ENCODE measurements at regions not wholly inside any gene's neighbourhood (a gene's known extent, or its start where the extent isn't known, plus 50 kb on each side); places are given as distances from the start of the nearest gene placed in this dataset.

- Histone ChIP-seq H4K20me1 (ENCODE audit: insufficient read depth, low read length) (no peaks in the 10 kb centered on the region), H3K9ac (ENCODE audit: low read length) (no peak overlapping the region), H3K4me1 (ENCODE audit: low read length) (no peaks in the 10 kb centered on the region), H3K9me3 (replicated peaks; ENCODE audit: insufficient read depth, low read length) (no peaks in the 10 kb centered on the region), H2AFZ (ENCODE audit: low read length) (no peak overlapping the region), H3K36me3 (replicated peaks; ENCODE audit: insufficient read depth, low read length) (no peaks in the 10 kb centered on the region), H3K9me2 (replicated peaks; ENCODE audit: insufficient read depth, low read length) (no peaks in the 10 kb centered on the region), H3F3A (ENCODE audit: insufficient read depth, low read length) (no peaks in the 10 kb centered on the region), H3K27ac (ENCODE audit: low read length) (no peak overlapping the region), H3K4me3 (ENCODE audit: low read length) (no peak overlapping the region), H3K79me2 (ENCODE audit: low read length) (peaks cover 4% of the 10 kb centered on the region; the same call in 1 of the 2 replicates), H3K4me2 (ENCODE audit: low read depth, low read length) (no peak overlapping the region), H3K27me3 (replicated peaks; ENCODE audit: insufficient read depth, low read length) (no peaks in the 10 kb centered on the region)
- no peak for DNase-seq
- no peak for TF ChIP-seq EZH2phosphoT487 (IDR thresholded peaks at IDR 0.05; ENCODE audit: low read length)
- TF ChIP-seq, protein P1, sequence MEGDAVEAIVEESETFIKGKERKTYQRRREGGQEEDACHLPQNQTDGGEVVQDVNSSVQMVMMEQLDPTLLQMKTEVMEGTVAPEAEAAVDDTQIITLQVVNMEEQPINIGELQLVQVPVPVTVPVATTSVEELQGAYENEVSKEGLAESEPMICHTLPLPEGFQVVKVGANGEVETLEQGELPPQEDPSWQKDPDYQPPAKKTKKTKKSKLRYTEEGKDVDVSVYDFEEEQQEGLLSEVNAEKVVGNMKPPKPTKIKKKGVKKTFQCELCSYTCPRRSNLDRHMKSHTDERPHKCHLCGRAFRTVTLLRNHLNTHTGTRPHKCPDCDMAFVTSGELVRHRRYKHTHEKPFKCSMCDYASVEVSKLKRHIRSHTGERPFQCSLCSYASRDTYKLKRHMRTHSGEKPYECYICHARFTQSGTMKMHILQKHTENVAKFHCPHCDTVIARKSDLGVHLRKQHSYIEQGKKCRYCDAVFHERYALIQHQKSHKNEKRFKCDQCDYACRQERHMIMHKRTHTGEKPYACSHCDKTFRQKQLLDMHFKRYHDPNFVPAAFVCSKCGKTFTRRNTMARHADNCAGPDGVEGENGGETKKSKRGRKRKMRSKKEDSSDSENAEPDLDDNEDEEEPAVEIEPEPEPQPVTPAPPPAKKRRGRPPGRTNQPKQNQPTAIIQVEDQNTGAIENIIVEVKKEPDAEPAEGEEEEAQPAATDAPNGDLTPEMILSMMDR (IDR thresholded peaks at IDR 0.05; ENCODE audit: low read length) = no peak
- no peak for TF ChIP-seq EZH2 (optimal IDR thresholded peaks at IDR 0.05; ENCODE audit: low read depth, low read length)
These were observed 1233.5 kb downstream of the BRD1 start for GRCh38 chr22:48594016-48594756.

- DNase-seq = no peak
- TF ChIP-seq, protein P1 (IDR thresholded peaks at IDR 0.05; ENCODE audit: low read length) = no peak
- TF ChIP-seq EZH2 (optimal IDR thresholded peaks at IDR 0.05; ENCODE audit: low read depth, low read length) (no peak), EZH2phosphoT487 (IDR thresholded peaks at IDR 0.05; ENCODE audit: low read length) (no peak)
- Histone ChIP-seq H3K9ac (ENCODE audit: low read length) (no peak overlapping the region), H3K79me2 (ENCODE audit: low read length) (0 out of 2 replicates have a peak, but pooled peaks cover 3% of the 10 kb centered on the region), H3K36me3 (replicated peaks; ENCODE audit: insufficient read depth, low read length) (no peaks in the 10 kb centered on the region), H3K4me1 (ENCODE audit: low read length) (no peaks in the 10 kb centered on the region), H2AFZ (ENCODE audit: low read length) (no peak overlapping the region), H3K27ac (ENCODE audit: low read length) (no peak overlapping the region), H4K20me1 (ENCODE audit: insufficient read depth, low read length) (no peaks in the 10 kb centered on the region), H3K9me3 (replicated peaks; ENCODE audit: insufficient read depth, low read length) (no peaks in the 10 kb centered on the region), H3K4me2 (ENCODE audit: low read depth, low read length) (no peak overlapping the region), H3K4me3 (ENCODE audit: low read length) (no peak overlapping the region), H3K27me3 (replicated peaks; ENCODE audit: insufficient read depth, low read length) (no peaks in the 10 kb centered on the region), H3F3A (ENCODE audit: insufficient read depth, low read length) (no peaks in the 10 kb centered on the region), H3K9me2 (replicated peaks; ENCODE audit: insufficient read depth, low read length) (no peaks in the 10 kb centered on the region)
These were observed 1234.1 kb downstream of the BRD1 start for GRCh38 chr22:48593551-48593950.

DNA sequence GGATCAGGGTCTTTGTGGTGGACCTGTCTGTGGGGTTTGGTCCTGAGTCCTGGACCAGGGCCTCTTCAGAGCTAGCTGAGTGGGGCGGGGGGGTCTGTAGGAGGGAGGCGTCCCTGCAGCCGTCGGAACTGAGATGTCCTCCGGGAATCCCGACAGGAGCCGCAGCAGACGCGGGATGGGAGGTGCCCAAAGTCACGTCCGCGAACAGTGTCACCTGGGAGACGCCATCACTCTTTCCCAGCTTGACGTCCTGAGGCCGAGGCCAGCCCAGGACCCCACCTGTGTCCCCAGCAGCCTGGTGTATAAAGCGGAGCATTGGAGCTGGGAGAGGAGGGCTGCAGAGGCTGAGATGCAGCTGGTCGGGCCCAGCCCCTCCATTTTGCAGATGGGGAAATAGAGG lies 1234.7 kb downstream of the BRD1 start:
- DNase-seq = no peak
- Histone ChIP-seq H3K9me2 (replicated peaks; ENCODE audit: insufficient read depth, low read length) (no peaks in the 10 kb centered on the region), H3K36me3 (replicated peaks; ENCODE audit: insufficient read depth, low read length) (no peaks in the 10 kb centered on the region), H3F3A (ENCODE audit: insufficient read depth, low read length) (no peaks in the 10 kb centered on the region), H3K9me3 (replicated peaks; ENCODE audit: insufficient read depth, low read length) (no peaks in the 10 kb centered on the region), H3K9ac (ENCODE audit: low read length) (no peak overlapping the region), H2AFZ (ENCODE audit: low read length) (no peak overlapping the region), H3K4me2 (ENCODE audit: low read depth, low read length) (no peak overlapping the region), H3K79me2 (ENCODE audit: low read length) (0 out of 2 replicates have a peak, but pooled peaks cover 4% of the 10 kb centered on the region), H4K20me1 (ENCODE audit: insufficient read depth, low read length) (no peaks in the 10 kb centered on the region), H3K27me3 (replicated peaks; ENCODE audit: insufficient read depth, low read length) (no peaks in the 10 kb centered on the region), H3K27ac (ENCODE audit: low read length) (no peak overlapping the region), H3K4me1 (ENCODE audit: low read length) (no peaks in the 10 kb centered on the region), H3K4me3 (ENCODE audit: low read length) (no peak overlapping the region)
- TF ChIP-seq, protein P1 (IDR thresholded peaks at IDR 0.05; ENCODE audit: low read length) = no peak
- no peak for TF ChIP-seq EZH2phosphoT487 (IDR thresholded peaks at IDR 0.05; ENCODE audit: low read length)
- TF ChIP-seq EZH2 (optimal IDR thresholded peaks at IDR 0.05; ENCODE audit: low read depth, low read length) = no peak

Data from MM.1S (cell line).